ENCODE measurements at regions not wholly inside any gene's neighbourhood (a gene's known extent, or its start where the extent isn't known, plus 50 kb on each side); places are given as distances from the start of the nearest gene placed in this dataset.
A peak's percentile ranks its signal among the peaks of the same experiment; 100 is the strongest.
"Not testable (repeated sequence)": the region's sequence is repeated elsewhere in the genome, so short reads cannot be mapped to it uniquely, and the experiment has no call there.

GRCh38 chr5:100011160-100011559 is 524.0 kb upstream of the FAM174A start:
- DNase-seq: not testable (repeated sequence)

DNA sequence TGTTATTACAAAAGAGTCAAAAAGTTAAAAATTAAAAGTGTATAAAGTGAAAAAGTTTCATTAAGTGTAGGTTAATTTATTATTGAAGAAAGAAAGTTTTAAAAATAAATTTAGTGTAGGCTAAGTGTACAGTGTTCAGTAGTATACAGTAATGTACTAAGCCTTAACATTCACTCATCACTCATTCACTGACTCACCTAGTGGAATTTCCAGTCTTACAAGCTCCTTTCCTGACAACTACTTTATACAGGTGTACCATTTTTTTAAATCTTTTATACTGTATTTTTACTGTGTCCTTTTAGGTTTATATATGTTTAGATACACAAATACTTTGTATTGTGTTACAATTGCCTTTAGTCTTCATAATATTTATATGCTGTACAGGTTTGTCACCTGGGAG is 530.2 kb upstream of the FAM174A start:
- no peak for DNase-seq

DNA sequence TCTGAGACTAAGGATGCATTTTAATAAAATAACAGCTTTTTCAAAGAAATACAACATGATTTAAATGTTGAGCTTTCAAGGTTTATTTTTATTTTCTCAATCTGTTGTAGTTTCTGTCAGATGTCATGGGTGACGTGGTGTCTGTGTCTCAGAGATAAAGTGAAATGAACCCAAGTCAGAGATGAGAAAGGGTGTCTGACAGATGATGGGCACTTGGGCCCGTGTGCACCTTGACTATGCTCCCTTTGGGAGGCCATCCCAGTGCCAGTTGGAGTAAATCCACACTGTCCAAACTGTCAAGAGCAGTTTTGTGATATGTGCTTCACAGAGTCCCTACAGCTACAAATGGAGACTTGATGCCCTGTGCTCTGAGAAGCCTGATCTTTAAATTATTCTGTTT is 536.9 kb upstream of the FAM174A start:
- DNase-seq: no peak

- no peak for DNase-seq
Observed at GRCh38 chr5:99995407-99995806, 539.8 kb upstream of the FAM174A start.

GRCh38 chr5:99973779-99974178 is 561.4 kb upstream of the FAM174A start:
- no peak for DNase-seq

GRCh38 chr5:99955962-99956361 is 579.2 kb upstream of the FAM174A start:
- DNase-seq: no peak

DNA sequence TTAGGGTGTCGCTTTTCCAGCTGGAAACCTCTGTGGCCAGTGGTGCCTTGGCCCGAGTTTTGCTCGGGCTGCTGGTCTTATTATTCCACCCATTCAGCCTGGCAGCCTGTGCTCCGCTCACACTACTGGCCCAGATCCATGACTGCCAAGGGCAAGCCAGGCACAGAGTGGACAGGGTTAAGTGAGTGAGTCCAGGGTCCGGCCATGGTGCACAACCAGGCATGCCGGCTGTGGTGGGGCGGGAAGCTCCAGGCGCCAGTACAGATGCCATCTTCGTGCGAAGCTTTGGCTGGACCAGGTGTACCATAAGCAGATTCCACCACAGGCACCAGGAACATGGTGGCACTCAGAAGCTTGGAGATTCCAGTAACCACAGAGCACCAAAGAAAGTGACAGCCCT is 580.2 kb upstream of the FAM174A start:
- DNase-seq: no peak

DNA sequence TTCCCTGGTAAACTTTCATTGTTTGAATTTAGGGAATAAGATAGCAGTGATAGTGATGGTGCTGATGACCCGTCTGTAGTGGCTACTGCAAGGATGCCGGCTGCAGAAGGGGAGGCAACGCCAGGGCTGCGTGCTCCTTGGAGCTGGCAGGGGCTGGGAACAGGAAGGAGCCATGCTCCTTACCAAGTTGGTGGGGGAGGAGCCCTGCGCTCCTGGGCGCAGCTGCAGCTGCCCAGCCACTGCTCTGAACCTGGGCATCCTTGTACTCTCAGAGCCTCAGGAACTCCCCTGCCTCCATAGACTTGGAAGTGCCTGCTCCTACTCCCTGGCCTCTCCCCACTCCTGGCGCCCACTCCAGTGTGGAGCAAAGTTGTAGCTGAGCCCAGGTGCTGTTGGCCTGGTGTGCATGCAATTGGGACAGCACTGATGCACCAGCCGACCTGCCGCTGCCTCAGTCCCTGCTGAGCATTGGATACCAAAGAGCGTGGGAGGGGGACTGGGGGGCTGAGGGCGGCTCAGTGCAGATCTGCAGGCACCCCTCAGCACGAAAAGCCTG is 585.1 kb upstream of the FAM174A start:
- DNase-seq: no peak

DNA sequence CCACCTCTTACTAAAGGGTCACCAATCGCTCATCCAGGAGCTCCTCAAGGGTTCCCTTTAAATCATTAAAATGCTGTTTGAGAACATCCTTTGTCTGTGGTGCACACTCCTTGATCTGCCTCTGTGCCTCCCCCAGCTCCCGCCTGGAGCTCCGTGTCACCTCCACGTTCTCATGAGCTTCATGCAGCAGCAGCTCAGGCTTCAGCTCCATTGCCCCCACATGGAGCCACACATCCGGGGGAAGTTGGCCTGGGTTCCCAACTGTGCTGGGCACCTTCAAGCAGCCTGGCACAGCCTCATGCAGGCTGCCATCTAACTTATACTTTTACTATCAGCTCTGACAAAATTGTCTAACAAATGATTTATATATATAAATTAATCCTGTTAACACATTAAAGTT is 585.8 kb upstream of the FAM174A start:
- no peak for DNase-seq

- no peak for DNase-seq
Observed at GRCh38 chr5:99948850-99949249, 586.3 kb upstream of the FAM174A start.

GRCh38 chr5:99945478-99946442 is 589.4 kb upstream of the FAM174A start:
- no peak for DNase-seq

GRCh38 chr5:99940540-99940939 is 594.6 kb upstream of the FAM174A start:
- no peak for DNase-seq

GRCh38 chr5:99936911-99937310 is 598.3 kb upstream of the FAM174A start:
- DNase-seq: no peak

DNA sequence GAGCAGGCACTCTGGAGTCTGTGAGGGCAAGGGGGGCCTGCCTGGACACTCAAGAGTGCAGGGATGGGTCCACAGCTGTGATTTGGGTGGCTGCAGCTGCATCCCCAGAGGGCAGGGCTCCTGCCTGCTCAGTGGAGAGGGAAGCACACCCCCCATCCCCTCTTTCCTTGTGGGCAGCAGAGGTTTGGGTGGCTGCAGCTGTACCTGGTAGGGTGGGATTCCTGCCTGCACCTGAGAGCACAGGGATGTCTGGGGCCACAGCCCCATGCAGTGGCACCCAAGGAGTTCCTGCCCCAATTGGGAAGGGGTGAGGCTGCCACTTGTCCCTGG is 605.4 kb upstream of the FAM174A start:
- DNase-seq: no peak

DNA sequence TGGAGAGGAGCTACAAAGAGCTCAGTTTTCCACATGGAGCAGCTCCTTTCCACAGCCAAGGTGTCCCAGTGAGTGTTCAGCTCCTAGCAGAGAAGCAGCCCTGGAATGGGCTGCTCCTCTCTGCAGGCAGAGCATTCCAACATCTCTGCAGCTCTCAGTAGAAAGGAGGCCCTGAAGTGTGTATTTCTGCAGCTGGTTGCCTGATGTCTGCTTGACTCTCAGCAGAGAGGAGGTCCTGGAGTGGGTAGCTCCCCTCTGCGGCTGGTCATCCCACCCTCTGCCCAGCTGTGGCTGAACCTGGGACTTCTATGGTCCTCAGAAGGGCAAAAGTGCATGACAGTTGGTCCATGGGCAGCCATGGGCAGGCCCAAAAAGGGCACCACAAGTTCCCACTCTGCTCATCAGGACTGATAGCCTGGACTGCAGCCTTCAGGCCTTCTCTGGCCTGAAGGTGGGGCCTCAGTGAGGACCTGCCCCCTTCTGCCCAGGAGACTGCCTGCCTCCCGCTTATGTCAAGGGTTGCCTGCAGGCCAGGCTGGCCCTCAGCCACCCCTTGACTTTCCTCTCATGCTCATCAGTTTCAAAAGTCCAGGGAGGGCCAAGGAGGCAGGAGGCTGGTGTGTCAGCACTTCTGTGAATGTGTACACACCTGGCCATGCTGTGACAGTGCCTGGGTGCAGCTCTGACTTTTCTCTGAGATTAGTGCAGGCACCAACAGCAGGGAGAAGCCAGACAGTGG is 605.9 kb upstream of the FAM174A start:
- DNase-seq: no peak

GRCh38 chr5:99928490-99928889 is 606.7 kb upstream of the FAM174A start:
- no peak for DNase-seq

DNA sequence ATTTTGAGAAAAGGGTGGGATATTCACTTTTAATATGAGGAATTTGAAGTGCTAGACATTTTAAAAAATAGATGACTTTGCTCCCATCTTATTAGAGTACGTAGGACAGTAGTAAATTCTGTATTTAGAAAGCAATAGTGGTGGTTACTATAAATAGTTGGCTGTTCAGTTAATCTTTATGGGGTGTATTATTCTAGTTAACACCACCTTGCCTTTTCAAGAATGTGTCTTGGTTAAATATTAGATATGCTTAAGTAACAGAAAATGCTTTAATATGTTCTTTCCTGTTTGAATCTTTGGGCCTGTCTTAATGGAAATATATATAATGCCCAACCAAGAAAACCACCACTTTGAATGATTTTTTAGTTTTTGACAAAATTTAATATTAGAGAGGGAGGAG is 608.7 kb upstream of the FAM174A start:
- DNase-seq: no peak

- DNase-seq: no peak
Observed at GRCh38 chr5:99922386-99922785, 612.8 kb upstream of the FAM174A start.

DNA sequence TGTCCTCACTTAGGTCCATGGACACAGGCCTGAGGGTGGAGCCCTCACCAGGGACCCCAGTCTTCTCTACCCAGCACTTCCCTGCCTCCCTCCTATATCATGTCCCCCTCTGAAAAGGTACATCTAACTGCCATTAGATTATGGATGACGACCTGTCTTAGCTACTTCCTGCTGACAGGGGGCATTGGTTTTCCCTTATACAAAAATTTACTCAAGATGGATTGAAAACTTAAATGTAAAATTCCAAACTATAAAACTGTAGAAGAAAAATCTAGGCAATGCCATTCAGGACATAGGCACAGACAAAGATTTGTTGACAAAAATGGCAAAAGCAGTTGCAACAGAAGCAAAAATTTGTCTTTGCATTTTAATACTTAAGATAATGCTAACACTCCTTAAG is 623.2 kb upstream of the FAM174A start:
- no peak for DNase-seq

DNA sequence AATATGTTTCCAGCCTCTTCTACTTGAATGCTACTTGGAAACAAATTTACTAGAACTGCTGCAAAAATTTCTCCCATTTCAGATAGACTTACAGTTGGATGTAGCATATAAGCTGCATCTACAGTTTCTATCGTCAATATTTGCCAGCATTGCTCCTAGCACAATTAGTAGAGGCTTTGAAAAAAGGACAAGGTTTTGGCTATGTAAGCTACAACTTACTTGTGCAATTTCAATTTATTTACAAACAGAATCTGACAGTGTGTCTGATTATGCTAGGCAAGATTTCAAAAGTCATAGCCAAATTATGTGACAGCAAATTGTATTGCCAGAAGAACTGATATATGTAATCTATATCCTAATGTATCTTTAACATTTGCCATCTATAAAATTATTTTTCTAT is 628.4 kb upstream of the FAM174A start:
- no peak for DNase-seq

GRCh38 chr5:99901972-99902371 is 633.2 kb upstream of the FAM174A start:
- DNase-seq: peak; percentile 16

DNA sequence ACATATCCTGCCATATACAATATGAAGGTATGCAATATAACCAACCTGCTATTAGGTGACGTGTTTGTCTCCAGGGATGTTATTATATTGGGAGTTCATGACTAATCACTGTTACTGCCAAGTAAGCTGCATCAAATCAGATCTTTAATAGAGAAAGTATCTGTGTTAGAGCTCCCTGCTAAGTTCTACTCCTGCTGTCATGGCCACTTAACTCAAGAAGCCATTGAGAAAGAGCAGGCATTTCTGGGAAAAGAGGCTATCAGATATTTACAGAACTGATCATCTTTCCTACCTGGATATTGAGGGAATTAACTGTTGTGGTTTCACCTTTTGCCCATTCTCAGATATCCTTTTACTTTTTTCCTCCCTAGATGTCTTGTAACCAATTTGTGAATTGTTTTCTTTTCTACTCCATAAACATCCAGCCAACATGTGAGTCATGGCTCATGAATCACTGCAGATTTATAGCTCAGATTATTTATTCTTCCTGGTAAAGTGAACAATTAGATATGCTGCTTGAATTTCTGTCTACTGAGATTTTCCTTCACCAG is 634.8 kb upstream of the FAM174A start:
- no peak for DNase-seq

GRCh38 chr5:99879791-99880511 is 655.2 kb upstream of the FAM174A start:
- no peak for DNase-seq

All from NCI-H146 (cell line).